IPS-NIHi7 (cell line): ENCODE measurements at regions not wholly inside any gene's neighbourhood (a gene's known extent, or its start where the extent isn't known, plus 50 kb on each side); places are given as distances from the start of the nearest gene placed in this dataset.
A peak's percentile ranks its signal among the peaks of the same experiment; 100 is the strongest.
"Not testable (repeated sequence)": the region's sequence is repeated elsewhere in the genome, so short reads cannot be mapped to it uniquely, and the experiment has no call there.

Experiments
- DNase-seq: peaks from one replicate; pipeline ENCODE4 v3.0.0; 2012; ENCODE audit warnings: mixed read lengths; ENCODE audit errors: extremely low spot score

- DNase-seq: peak; percentile 82
Measured at GRCh38 chr1:10867138-10867721, 70.8 kb upstream of the CASZ1 start.

- no peak for DNase-seq
Measured at GRCh38 chr1:10867914-10868598, 71.6 kb upstream of the CASZ1 start.

GRCh38 chr1:10868599-10868965 lies 72.1 kb upstream of the CASZ1 start:
- no peak for DNase-seq

DNA sequence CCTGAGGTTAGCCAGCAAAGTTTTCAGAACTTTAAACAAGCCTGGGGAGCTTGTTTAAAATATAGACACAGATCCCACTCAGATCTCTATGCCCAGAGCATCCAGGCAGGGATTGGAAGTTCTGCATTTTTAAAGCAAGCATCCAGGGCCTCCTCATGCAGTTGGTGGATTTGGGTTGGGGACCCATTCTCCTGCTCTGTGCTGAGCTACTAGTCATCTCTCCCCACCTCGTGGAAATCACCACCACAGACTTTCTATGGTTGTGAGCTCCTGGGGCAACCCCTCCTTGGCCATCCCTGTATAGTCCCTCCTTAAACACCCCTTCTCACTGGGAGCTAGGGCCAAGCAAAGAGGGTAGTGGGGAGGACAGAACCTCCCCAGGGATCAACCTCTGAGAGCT lies 73.5 kb upstream of the CASZ1 start:
- DNase-seq: no peak

GRCh38 chr1:10870493-10871096 lies 74.1 kb upstream of the CASZ1 start:
- DNase-seq: no peak

- DNase-seq: peak; percentile 48
Measured at GRCh38 chr1:10873189-10873588, 76.7 kb upstream of the CASZ1 start.

DNA sequence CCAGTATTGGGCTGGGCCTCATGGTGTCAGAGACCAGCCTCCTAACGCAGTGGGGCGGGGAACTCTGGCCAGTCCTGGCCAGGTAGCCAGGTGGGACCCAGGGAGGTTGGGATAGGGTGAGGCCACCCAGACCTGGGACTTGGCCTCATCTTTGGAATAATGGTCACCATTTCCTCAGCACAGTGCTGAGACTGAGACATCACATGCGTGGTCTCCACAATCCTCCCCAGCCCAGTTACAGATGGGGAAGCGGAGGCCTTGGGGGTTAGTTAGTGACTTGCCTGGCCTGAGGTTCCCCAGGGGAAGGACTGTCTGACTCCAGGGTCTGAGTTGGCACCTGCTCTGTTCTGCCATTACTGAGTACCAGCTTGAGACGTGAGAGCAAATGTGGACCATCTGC lies 77.9 kb upstream of the CASZ1 start:
- DNase-seq: no peak

GRCh38 chr1:10877894-10878293 lies 81.4 kb upstream of the CASZ1 start:
- no peak for DNase-seq

- no peak for DNase-seq
Measured at GRCh38 chr1:10878469-10878868, 82.0 kb upstream of the CASZ1 start.

DNA sequence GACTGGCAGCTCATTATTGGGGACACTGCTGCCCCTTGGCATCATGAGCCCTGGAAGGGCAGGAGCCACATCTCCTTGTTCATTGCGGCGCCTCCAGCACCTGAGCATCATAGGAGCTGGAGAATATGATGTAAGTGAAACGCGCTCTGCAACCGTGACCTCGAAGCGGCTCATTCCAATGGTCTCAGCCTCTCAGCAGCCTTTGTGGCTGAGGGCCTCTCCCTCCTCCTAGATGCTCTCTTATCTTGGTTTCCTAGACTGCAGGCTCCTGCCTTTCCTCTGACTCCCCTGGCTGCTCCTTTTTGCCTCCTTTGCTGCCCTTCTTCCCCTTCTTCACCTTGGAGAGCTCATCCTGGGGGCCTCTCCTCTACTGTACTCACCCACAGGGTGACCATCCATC lies 83.6 kb upstream of the CASZ1 start:
- DNase-seq: no peak

- DNase-seq: no peak
Measured at GRCh38 chr1:10881046-10881445, 84.6 kb upstream of the CASZ1 start.

DNA sequence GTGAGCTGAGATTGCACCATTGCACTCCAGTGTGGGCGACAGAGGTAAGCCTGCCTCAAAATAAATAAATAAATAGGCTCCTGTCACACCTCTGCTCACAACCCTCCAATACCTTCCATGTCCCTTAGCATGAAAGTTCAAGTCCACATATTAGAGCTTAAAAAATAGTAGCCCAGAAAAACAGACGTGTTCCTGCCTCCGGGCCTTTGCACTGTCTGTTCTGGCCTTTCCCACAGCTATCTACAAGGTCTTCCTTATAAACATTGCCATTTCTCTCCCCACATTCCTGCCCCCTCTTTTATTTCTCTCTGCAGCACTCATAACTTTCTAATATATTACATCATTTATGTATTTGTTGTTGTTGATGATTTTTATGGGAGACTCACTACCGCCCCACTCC lies 85.6 kb upstream of the CASZ1 start:
- DNase-seq: no peak

GRCh38 chr1:10887032-10887431 lies 90.6 kb upstream of the CASZ1 start:
- not testable (repeated sequence) for DNase-seq

GRCh38 chr1:10888291-10888690 lies 91.8 kb upstream of the CASZ1 start:
- DNase-seq: peak; percentile 66

- peak; percentile 49 for DNase-seq
Measured at GRCh38 chr1:10888791-10889649, 92.6 kb upstream of the CASZ1 start.

- no peak for DNase-seq
Measured at GRCh38 chr1:10889650-10890353, 93.4 kb upstream of the CASZ1 start.

DNA sequence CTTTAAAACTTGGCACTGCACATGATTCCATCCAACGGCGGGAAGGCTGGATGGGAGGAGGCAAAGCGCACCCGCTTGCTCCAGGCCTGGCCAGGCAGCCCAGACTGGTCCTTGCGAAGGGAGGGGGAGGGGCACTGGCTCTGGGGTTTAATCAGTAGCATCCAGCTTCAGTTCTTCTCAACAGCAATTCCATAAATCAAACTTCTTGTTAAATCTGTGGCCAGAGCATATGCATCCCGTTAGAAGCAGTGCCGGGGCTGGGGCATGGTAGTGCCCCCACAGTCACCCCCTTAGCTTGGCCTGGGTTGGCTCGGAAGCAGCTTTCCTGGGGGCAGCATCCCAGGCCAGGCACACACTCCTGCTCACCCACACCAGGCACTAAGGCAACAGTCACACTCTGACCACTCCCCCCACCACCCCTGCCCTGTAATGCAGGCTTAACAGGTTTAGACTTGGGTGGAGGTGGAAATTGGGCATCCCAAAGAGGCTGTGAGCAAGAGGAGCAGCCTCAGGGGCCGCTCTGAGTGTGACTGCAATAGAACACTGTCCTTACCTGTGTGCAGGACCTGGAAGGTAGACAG lies 94.1 kb upstream of the CASZ1 start:
- DNase-seq: no peak

- no peak for DNase-seq
Measured at GRCh38 chr1:10891091-10891490, 94.6 kb upstream of the CASZ1 start.

DNA sequence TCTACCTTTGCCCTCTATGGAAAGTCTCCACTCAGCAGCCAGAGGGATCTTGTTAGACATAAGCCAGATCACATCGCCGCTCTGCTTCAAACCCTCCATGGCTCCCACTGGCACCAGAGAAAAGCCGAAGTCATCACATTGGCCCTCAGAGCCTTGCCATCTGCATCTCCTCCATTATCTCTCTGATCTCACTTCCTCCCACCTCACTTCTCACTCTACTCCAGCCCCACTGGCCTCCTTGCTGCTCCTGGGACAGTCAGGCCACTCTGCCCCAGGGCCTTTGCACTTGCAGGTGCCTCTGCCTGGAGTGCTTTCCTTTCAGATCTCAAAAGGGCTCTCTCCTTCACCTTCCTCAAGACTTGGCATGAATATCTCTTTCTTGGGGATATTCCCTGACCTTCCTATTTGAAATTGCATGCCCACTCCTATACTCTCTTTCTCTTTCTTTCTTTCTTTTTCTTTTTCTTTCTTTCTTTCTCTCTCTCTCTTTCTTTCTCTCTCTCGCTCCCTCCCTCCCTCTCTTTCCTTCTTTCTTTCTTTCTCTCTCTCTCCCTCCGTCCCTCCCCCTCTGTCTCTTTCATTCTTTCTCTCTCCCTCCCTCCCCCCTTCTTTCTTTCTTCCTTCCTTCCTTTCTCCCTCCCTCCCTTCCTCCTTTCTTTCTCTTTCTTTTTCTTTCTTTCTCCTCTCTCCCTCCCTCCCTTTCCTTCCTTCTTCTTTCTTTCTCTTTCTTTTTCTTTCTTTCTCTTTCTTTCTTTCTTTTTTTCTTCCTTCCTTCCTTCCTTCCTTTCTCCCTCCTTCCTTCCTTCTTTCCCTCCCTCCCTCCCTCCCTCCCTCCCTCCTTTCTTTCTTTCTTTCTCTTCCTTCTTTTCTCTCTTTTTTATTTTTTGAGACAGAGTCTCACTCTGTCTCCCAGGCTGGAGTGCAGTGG lies 96.0 kb upstream of the CASZ1 start:
- DNase-seq: no peak

DNA sequence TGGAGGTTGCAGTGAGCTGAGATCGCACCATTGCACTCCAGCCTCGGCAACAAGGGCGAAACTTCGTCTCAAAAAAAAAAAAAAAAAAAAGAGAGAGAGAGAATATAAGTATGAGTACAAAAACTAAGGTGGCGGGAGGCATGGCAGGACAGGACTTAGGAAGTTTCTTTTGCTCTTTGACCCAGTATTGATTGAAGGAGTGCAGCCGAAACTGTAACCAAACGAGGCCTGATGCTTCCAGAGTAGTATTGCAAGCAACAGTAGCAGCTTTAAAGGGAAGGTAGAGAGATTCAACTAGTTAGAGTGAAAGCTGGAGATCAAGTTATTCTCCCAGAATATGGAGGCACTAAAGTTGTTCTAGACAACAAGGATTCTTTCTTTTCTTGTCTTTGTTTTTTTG lies 99.2 kb upstream of the CASZ1 start:
- DNase-seq: no peak
